GM19452 (cell line): ENCODE measurements at regions not wholly inside any gene's neighbourhood (a gene's known extent, or its start where the extent isn't known, plus 50 kb on each side); places are given as distances from the start of the nearest gene placed in this dataset.
"Not testable (repeated sequence)": the region's sequence is repeated elsewhere in the genome, so short reads cannot be mapped to it uniquely, and the experiment has no call there.

Experiments
- ATAC-seq: cut with Tn5 transposase; IDR thresholded peaks from one replicate; pipeline ENCODE4 v1.9.1; 2021; ENCODE audit not compliant: unreplicated experiment

DNA sequence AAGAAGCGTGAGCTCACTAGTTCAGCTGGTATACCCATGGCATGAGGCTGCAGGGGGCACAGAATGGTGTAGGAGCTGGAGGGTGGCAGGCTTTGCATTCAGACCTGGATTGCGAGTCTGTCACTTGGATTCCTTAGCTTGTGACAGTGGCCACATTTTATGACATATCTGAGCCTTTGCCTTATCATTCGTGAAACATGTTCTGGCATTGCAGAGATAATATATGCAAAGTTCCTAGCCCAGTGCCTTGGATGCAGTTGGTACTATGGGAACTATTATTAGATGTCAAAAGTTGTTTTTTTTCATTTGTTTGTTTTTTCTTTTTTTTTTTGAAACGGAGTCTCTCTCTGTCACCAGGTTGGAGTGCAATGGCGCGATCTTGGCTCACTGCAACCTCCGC is 230.7 kb upstream of the PRDM1 start:
- ATAC-seq: no peak

DNA sequence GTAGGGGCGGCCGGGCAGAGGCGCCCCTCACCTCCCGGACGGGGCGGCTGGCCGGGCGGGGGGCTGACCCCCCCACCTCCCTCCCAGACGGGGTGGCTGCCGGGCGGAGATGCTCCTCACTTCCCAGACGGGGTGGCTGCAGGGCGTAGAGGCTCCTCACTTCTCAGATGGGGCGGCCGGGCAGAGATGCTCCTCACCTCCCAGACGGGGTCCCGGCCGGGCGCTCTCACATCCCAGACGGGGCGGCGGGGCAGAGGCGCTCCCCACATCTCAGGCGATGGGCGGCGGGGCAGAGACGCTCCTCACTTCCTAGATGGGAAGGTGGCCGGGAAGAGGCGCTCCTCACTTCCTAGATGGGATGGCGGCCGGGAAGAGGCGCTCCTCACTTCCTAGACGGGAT is 232.2 kb upstream of the PRDM1 start:
- not testable (repeated sequence) for ATAC-seq

DNA sequence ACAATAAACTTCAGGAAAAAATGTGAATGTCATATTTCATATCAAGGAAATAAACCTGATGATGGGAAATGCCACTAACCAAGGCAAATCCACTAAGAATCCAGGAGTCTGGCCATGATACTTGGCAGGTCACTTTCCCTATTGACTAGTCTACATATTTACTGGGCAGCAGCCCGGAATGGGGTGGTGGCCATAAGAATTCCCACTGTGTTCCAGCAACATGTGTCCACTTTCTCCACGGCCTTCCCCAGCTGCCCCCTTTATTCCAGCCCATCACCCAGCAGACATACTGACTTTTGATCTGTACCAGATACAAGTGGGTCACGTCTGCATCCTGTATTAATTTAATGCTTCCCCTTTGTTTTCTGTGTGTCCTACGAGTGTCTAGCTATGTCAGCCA is 234.5 kb upstream of the PRDM1 start:
- no peak for ATAC-seq

DNA sequence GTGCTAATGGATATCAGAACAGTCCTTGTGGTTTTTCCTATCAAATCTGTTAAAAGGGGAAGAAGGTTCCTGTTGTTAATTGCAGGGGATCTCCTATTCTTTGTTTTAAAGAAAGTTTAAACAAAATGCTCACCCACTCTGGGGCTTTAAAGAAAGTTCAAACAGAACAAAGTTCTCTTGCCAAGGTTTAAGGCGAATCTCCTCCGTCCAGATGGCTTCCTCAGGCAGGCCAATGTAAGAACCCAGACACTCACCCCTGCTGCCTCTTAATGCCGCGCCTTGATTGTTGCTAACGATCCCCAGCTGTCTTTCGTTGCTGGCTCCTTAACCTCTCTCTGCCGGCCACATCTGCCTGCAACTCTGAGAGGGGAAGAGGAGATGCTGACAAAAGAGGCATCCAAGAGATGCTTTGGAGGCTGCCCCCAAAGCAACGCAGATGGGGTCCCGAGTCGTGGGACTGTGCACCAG is 235.0 kb upstream of the PRDM1 start:
- no peak for ATAC-seq

DNA sequence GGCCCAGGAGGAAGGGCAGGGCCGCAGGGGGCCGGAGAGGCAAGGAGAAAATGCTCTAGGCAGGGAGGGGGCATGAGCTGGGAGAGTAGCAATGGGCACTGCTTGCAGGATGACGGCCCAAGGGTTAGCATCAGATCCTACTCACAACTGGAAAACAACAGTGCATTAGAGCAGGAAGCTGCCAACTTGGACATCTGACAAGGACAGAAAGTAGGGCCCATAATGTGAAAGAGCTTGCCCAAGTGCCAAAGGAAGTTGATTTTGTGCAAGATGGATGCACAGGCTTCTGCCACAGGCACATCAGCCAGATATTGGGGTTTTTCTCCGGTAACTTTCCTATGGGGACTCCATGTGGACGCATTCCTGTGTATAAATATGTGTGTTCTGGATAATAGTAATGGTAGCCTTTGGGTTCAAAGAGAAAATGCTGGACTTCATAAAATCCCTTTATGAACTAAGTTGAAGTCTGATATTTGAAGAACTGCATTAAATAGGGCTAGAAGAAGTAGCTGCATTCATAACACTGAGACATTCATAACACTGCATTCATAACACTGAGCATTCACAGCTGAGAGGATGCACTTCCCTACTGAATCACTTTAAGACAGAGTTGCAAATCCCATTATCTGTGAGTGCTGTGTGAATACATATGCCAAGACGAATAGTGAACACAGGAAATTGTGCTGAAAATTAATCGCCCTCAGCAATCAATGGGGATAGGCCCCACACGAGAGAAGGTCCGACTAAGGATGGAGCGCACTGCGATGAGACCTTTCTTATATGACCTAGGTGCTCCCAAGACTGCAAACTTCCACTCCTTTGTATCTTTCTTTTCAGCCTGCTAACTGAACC is 235.6 kb upstream of the PRDM1 start:
- no peak for ATAC-seq

DNA sequence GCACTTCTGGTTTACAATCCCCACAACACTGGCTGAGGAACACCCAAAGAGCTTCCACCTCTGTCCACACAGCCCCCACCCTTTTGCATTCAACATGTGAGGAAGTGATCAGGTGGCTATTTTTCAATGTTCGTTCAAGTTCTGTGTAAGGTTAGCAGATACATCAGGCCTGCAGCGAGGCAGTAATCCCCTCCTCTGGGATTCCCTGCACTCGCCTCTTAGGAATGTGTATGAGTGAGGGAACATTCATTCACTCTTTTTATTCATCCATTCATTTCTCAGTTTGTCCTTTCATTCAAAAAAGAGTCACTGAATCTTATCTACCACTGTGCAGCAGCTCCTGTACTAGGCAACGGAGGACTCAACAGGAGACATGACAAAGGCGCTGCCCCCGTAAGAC is 236.4 kb upstream of the PRDM1 start:
- no peak for ATAC-seq

DNA sequence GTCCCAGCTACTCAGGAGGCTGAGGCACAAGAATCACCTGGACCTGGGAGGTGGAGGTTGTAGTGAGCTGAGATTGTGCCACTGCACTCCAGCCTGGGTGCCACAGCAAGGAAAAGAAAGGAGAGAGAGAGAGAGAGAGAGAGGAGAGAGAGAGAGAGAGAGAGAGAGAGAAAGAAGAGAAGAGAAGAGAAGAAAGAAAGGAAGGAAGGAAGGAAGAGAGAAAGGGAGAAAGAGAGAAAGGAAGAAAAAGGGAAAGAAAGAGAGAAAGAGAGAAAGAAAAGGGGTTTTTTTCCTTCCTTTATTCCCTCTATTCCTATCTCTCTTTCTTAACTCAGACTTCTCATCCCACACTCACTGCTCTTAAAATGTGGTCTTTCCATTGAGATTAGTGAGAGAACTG is 238.7 kb upstream of the PRDM1 start:
- ATAC-seq: no peak

DNA sequence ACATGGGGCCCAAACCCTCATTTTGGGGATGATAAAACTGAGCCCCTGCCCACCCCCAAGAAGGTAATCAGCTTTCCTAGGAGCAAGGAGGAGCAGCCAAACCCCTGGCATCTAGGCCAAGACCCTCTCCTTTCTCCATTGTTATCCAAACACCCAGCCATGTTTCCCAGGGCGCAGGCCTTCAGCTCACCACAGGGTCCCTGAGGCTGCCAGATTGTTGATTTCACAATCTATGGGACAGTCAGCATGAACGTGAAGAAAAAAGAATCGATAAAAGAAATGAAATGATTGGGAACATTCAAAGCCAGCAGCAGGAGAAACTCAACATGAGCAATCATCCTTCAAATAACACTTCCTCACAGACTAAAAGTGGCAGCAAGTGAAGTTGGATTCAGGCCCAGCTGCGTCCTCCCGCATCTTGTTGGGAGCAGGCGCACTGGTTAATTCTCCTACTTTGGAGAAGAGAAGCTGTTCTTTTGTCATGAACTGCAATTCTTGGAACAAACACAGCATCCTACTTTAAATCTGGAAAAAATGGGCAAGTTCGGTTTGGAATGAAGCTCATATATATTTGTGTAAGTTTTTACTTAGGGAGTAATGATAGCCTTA is 241.8 kb upstream of the PRDM1 start:
- no peak for ATAC-seq

DNA sequence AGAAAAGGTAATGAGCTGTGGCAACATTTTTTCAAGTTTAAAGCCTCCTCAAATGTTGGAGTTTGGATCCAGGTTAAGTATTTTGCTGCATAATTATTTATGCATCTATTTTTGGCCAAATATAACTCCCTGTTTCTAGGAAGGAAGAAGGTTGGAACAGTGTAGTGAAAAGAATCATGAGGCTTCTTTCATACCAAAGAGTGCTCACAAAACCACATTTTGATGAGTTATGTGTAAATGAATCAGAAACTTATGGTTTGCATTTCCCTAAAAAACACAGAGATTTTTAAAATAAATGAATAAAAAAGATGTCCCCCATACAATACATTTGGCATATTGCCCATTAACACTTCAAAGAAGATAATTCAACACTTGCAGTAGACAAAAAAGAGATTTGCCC is 246.9 kb upstream of the PRDM1 start:
- ATAC-seq: no peak

DNA sequence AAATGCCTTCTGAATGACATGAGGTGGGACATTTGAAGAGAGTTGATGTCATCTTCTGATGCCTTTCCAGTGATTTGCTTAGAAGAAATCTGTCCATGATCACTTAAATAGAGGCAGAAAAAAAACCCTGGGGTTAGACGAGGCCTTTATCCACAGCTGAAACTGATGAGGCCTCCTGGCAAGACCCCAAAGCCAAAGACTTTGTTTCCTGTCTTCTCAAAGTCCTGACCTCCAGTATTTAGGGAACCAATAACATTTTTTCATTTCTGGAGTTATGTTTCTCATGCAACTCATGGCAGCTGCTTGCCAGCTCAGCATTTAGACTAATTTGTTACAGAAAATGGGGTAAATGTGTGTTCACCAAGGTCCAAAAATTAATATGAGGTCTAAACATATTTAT is 248.0 kb upstream of the PRDM1 start:
- ATAC-seq: no peak

DNA sequence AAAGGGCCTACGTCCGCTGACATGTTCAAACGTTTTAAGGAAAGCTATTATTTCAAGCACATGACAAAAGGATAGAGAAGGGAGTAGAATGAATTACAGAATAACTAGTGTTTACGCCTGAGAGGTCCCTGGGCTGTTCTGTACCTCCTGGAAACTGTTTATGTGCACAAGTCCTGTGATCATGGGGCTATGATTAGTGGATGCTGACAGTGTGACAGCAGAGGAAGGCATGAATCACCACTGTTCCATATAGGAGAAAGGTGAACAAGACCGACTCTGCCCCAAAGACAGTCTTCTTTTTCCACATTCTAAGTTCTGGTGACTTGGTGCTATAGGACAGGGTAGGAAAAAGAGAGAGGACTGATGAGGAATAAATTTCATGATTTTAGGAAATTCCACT is 249.2 kb upstream of the PRDM1 start:
- no peak for ATAC-seq

DNA sequence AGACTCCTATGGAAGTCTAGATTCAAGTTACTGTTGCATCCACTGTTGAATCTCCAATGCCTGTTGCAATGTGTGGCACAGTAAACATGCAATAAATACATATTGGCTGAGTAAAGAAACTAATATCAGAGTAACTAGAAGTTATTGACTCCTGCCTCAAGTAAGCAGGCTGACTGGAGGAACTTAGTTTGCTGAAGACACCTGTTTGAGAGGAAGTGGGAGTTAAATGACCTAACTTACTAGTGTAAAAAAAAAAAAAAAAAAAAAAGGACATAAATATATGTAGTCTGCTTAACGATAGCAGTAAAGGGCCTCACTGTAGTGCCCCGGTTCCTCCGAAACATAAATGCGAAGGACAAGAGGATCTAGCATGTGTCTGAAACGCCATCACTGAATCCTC is 249.8 kb upstream of the PRDM1 start:
- no peak for ATAC-seq

DNA sequence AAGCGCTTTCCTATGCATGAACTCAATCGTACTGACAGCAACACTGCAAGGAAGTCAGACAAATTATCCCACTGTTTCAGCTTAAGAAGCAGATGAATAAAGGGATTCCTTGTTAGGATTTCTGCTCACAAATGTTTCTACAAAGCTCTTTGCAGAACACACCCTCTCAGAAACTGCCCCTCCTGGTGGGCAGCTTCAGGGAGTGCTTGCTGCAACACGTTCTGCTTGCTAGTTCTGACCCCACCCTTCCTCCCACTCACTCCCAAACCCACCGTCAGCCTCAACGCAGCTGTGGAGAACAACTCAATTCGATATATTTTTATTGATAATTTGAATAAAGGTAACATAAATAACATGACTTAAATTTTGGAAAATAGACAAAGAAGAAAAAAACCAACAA is 250.8 kb upstream of the PRDM1 start:
- no peak for ATAC-seq

DNA sequence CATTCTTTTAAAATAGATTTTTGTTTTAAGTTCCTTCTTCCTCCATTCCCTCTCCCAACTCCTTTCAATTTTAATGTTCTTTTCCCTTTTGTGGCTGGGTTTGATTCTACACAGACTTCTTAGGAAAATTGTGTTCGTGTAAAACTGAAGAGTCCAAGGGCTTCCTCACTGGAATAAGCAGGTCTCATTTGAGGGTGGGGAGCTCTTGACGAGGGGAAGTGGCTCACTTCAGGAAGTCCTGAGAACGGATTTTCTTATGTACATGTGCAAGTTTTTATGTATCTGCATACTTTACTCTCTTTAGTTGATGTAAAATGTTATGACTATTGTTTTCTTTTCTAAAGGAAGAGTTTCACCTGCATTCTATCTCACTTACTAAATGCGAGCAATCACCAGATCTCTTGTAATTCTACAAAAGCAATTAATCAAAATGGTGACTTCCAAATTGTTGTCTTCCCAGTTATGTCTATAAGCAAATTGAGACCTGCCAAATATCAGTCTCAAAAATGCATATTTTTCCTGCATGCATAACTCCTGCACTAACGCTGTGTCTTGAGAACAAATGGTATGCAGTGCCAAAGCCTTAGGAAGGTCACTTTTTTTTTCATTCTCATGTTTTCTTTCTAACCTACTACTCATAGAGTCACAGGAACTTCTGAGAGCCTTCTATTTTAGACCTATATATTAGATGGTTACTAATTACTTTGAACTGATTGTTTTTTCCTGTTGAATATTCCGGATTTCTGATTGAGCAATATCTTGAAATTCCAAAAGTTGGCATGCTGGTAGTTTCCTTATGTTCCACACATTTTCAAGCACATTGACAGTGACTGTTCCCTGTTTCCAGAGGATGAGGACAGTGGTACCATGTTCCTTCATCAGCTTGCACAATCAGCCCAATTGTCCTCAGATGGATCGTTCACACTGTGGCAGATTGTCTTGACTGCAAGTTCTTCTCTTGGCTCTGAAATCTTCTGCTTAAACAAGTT is 251.9 kb upstream of the PRDM1 start:
- no peak for ATAC-seq

DNA sequence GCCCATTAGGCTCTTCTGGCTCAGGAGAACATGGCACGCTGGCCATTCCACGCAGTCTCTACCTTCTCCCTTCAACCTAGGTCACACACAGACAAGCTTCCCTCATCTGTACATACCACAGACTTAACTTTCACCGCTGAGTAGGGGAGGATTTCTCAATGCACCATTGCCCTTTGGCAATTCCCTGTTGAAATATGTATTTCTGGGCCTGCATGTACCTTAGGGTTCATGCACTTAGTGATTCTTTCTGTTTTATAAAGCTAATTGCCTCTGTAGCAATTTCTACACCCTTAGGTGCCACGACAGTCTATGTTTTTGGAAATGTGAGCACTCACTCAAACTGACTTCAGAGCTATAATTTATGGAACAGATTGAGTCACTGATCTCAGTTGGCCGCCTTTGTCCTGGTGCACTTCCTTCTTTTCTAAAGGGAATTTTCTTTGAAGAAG is 253.8 kb upstream of the PRDM1 start:
- ATAC-seq: no peak

DNA sequence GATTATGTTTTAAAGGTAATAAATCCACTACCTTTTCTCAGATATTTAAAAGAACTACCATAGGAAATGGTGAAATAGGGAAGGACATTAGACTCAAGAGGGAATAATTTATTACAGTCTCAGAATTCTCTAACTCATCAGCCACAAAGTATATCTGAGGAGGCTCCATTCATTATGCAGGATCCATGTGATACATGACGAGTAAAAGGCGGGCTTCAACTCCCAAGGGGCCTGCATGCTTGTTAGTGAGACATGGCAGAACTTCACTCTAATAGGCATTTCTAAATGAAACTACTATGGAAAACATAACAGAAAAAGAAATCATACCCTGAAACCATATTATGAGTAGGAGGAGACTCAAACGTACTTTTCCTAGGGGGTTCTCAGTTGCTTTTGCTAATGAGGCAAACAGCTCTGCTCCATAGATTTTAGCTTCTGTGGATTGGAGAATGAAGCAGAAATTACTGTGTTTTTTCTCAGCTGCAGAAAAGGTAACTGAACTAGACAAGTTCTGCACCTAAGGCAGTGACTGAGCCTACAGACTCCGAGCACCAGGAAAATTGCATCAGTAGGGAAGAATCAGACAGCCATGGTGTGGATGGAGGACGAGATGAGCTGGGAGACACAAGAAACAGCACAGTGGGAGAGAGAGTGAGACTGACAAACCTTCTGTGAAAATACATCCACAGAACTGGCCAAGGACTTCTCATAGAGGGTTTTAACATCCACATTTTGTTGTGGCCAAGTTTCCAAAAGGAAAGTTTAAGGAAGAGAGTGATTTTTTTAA is 254.6 kb upstream of the PRDM1 start:
- ATAC-seq: no peak

DNA sequence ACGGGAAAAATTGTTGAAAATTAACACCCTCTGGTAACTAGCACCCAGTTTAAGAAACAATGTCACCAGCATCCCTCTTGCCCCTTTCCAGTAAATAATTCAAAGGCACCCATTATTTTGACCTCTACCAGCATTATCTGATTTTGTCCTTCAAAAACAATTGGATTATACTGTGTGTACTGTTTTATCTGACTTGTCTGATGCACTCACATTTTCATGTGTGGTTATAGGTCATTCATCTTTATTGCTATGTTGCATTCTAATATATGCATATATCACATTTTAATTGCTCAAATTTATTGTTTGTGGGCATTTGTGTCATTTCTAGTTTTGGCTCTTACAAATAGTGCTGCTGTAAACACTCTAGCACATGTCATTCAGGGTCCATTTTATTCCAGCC is 260.9 kb upstream of the PRDM1 start:
- ATAC-seq: no peak

DNA sequence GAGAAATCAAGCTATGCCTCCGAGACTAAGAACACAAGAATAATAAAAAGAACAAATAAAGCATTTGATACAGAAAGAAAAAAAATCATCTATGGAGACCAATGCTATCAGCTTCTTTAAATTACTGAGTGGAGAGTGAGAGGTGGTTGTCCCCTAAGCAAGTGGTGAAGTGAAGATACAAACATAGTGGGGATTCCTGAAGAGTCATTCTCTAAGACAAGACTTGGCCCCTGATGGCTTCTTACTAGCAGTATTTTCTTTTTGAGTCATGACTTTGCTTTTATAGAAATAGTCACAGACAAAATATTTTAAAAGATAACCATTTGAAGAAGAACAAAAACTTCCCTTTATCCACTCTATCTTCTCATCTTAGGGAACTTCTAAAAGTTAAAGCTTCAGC is 261.4 kb upstream of the PRDM1 start:
- no peak for ATAC-seq

DNA sequence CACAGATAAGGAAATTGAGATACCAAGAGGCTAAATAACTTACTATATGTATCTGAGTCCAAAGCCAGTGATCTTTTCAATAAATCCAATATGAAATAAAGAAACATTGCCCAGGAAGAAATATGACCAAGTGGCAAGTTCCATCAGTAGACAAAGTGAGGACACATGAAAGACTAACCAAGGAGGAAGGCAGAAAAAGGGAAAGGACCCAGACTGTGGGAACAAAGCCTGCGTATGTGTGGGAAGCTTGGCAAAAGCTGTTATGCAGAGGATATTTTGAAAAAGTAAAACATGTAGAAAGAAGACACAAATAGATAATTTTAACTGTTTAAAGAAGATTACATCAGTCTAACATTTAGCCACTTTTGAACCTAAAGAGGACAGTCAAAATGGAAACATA is 264.4 kb upstream of the PRDM1 start:
- no peak for ATAC-seq

DNA sequence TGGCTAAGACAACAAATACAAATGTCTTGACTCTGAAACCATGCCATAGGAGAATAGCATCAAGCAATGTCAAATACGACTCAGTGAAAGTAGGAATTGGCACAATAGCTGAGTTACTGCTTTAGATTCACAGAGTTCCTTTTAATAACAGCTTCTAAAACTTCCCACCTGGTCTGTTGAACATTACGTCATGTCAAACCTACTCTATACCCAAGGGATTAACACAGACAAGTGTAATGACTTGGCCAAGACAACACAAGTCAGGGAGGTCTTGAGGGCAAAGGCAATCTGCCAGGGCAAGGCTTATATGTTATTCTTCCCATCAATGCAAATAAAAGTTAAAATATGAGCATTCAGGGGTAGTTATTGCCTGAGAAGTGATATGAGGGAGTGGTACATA is 265.1 kb upstream of the PRDM1 start:
- no peak for ATAC-seq

DNA sequence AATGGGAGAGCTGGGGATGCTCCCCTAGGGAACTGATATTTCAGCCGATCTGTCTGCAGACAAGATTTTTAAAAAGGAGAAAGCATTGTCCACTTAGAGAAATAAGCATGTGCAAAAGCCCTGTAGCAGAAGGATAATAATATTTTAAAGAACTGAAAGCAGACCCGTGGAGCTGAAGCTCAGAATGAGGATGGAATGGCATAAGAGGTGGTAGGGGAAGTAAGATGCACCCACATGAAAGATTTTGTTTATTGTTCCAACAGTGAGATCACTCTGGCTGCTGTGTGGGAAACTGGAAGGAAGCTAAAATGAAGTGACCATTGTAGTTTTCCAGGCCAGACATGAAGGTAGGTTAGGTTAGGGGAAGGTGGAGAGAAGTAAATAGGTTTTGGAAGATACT is 266.4 kb upstream of the PRDM1 start:
- ATAC-seq: no peak
